Loucy (cell line): ENCODE measurements at regions not wholly inside any gene's neighbourhood (a gene's known extent, or its start where the extent isn't known, plus 50 kb on each side); places are given as distances from the start of the nearest gene placed in this dataset.

Experiments used
- EZH2phosphoT487 ChIP-seq: fragments of 200-600 bp; IDR thresholded peaks from 2 replicates; pipeline ENCODE4 v1.6.1; 2018; ENCODE audit warnings: antibody characterized with exemption, mild to moderate bottlenecking, moderate library complexity, borderline replicate concordance
- TF ChIP-seq, protein P1 (sequence below): fragments of 200-600 bp; sonication (generic); conservative IDR thresholded peaks from 2 replicates; pipeline ENCODE4 v1.5.1; 2014; ENCODE audit warnings: mild to moderate bottlenecking, antibody characterized with exemption, low read length

DNA sequence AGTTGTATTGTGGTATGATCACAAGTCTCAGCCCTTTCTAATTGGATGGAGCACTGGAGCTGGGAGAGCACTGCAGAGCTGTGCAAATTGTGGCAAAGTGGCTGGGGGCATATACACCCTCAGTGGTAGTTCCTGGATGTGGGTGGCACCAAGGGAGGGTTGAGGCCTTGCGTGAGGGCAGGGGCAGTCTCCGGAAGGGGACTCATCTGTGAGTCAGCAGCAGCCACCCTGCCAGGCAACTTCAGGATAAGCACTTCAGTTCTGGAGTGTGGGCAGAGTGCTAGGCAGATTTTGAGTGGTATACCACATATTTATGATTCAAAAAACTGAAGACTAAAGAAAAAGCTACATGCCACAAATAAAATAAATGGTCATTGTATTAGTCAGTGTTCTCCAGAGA lies 210.5 kb downstream of the ETV1 start:
- TF ChIP-seq, protein P1, sequence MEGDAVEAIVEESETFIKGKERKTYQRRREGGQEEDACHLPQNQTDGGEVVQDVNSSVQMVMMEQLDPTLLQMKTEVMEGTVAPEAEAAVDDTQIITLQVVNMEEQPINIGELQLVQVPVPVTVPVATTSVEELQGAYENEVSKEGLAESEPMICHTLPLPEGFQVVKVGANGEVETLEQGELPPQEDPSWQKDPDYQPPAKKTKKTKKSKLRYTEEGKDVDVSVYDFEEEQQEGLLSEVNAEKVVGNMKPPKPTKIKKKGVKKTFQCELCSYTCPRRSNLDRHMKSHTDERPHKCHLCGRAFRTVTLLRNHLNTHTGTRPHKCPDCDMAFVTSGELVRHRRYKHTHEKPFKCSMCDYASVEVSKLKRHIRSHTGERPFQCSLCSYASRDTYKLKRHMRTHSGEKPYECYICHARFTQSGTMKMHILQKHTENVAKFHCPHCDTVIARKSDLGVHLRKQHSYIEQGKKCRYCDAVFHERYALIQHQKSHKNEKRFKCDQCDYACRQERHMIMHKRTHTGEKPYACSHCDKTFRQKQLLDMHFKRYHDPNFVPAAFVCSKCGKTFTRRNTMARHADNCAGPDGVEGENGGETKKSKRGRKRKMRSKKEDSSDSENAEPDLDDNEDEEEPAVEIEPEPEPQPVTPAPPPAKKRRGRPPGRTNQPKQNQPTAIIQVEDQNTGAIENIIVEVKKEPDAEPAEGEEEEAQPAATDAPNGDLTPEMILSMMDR: no peak
- TF ChIP-seq EZH2phosphoT487: no peak
